AG04449 (cell line): ENCODE measurements at regions not wholly inside any gene's neighbourhood (a gene's known extent, or its start where the extent isn't known, plus 50 kb on each side); places are given as distances from the start of the nearest gene placed in this dataset.
A peak's percentile ranks its signal among the peaks of the same experiment; 100 is the strongest.

Experiments
- CTCF ChIA-PET: fragments of 350-600 bp; formaldehyde crosslinking; extraction: SDS; loops from one replicate; lab custom pipeline; 2021; ENCODE audit warnings: antibody characterized with exemption; lab: Yijun Ruan, JAX
- POLR2A ChIA-PET: fragments of 400-600, 350-600 bp; formaldehyde crosslinking; extraction: SDS; loops from one replicate; lab custom pipeline; 2020; ENCODE audit warnings: antibody characterized with exemption, inconsistent platforms; lab: Yijun Ruan, JAX
- DNase-seq: peaks from one replicate; pipeline ENCODE4 v3.0.0-alpha.2; 2010; ENCODE audit warnings: low read depth, low spot score
- H3K4me3 ChIP-seq: 2 replicates; pipeline ENCODE4 v1.5.1; 2011; ENCODE audit warnings: low read depth, mild to moderate bottlenecking, control low read depth, low read length
- CTCF ChIP-seq: IDR thresholded peaks from one replicate; pipeline ENCODE4 v1.5.1; 2011; ENCODE audit warnings: mild to moderate bottlenecking, moderate library complexity, low read length, control low read depth, inconsistent platforms; ENCODE audit not compliant: insufficient read depth; ENCODE audit errors: missing control alignments

DNA sequence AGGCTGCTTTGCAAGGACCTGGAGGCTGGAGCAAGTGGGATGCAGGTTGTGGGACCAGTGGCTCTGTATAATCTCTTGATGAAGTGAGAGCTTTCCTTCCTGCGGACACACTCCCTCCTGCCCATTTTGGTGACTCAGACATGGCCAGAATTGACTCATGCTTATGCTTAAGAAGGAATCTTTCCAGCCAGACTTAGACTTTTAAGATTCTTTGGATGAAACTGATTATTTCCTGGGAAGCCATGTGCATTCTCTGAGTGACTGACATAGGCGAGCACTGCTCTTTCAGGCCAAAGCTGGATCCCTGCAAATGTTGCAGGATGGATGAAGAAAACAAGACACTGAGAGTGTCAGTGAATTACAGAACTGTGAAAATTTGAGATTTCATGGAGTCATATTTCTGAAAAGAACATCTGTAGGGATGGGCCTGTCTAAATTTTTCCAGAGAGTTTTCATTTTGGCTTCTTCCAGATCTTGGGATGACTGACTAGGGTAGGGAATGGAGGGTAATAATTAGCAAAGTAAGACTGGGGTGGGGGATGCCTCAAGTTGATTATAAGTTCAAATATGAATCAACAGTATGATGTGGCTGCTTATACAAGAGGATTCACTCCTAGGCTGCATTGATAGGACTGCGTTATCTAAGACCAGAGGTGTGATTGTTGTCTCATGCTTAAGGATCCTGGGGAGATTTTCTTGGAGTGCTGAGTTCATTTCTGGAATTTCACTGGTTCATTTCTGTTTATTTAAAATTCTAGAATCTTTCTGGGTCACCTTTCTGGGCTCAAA is 195.8 kb downstream of the HIPK3 start:
- no peak for TF ChIP-seq CTCF
- ChIA-PET CTCF (interaction anchor here (1.5 kb wide), 1 partner anchor 9 kb away, joined by 5 read pairs; no protein-coding TSS in a partner anchor), POLR2A (no interaction called here)
- peak; percentile 82 for DNase-seq
- no peak overlapping the region for H3K4me3 ChIP-seq

DNA sequence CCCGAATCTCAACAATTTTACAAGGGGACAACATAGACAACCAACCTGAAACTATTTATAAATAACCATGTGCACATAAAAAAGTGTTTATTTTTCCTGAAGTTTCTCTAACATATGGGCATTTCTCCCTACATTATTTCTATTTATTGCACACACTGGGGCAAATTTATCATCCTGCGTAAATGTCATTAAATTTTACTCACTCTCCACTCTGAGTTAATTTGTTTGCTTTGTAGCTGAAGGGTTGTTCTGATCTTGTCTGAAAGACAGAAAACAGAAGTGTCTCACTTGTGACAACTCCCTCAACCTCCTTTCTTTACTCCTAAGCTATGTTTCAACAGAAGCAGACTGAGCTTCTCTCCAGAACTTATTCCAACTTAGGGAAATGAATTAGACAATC is 194.2 kb downstream of the HIPK3 start:
- CTCF ChIA-PET, result interaction anchor here (1.0 kb wide), 1 partner anchor 35 kb away, joined by 3 read pairs; no protein-coding TSS in a partner anchor
- POLR2A ChIA-PET, result no interaction called here
- DNase-seq, result no peak
- TF ChIP-seq CTCF, result no peak
- H3K4me3 ChIP-seq, result no peak overlapping the region

DNA sequence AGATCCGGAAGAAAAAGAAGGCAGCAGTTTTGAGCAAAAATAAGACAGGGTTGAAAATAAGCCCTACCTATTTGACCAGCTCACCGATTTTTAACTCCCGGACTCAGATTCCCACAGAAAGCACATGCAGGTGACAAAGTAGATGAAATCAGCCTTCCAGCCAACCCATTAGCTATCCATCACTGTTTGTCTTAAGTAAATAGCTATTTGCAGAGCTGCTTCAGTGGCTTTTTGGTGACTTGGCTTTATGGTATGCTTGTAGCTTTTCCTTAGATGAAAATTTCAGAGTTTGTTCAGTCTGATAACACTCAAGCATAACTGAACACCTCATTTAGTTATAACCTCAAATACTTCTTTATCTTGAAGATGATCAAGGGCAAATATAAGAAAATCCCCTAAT is 192.6 kb downstream of the HIPK3 start:
- TF ChIP-seq CTCF, result no peak
- POLR2A ChIA-PET, result interaction anchor here (0.9 kb wide), 1 partner anchor 15 kb away, joined by 4 read pairs; no protein-coding TSS in a partner anchor
- peak; percentile 44 for DNase-seq
- CTCF ChIA-PET, result no interaction called here
- no peak overlapping the region for H3K4me3 ChIP-seq

GRCh38 chr11:33448461-33449130 is 191.4 kb downstream of the HIPK3 start:
- no peak for TF ChIP-seq CTCF
- DNase-seq, result no peak
- POLR2A ChIA-PET, result interaction anchor here (0.6 kb wide), 1 partner anchor 100 kb away, joined by 3 read pairs; no protein-coding TSS in a partner anchor
- H3K4me3 ChIP-seq, result no peak overlapping the region
- CTCF ChIA-PET, result no interaction called here

DNA sequence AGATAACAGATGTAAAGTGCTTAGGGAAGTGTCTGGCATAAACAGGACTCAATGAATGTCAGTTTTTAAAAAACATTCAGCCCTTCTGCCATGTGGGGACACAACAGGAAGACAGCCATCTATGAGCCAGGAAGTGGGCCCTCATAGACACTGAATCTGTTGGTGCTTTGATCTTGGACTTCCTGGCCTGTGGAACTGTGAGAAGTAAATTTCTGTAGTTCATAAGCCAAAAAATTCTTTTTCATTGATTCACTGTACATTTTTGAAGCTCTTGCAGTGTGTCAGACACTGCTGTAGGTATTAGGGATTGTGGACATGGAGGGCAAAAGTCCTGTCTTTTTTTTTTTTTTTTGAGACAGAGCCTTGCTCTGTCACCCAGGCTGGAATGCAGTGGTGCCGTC is 188.6 kb downstream of the HIPK3 start:
- peak; percentile 51 for DNase-seq
- POLR2A ChIA-PET, result interaction anchor here (0.6 to 0.7 kb wide), 2 partner anchors 8 to 88 kb away, joined by 4 to 5 read pairs; no protein-coding TSS in a partner anchor
- CTCF ChIA-PET, result interaction anchor here (1.0 to 1.9 kb wide), 3 partner anchors 9 to 66 kb away, joined by 3 to 5 read pairs (median 4); no protein-coding TSS in a partner anchor
- no peak for TF ChIP-seq CTCF
- no peak overlapping the region for H3K4me3 ChIP-seq
